HG02884 (cell line): ENCODE measurements at regions not wholly inside any gene's neighbourhood (a gene's known extent, or its start where the extent isn't known, plus 50 kb on each side); places are given as distances from the start of the nearest gene placed in this dataset.
A peak's percentile ranks its signal among the peaks of the same experiment; 100 is the strongest.

Source experiments
- ATAC-seq: cut with Tn5 transposase; IDR thresholded peaks from one replicate; pipeline ENCODE4 v1.9.1; 2021; ENCODE audit warnings: mild to moderate bottlenecking, moderate library complexity; ENCODE audit not compliant: unreplicated experiment

- no peak for ATAC-seq
Measured at GRCh38 chr13:106621833-106622232, 53.9 kb upstream of the ARGLU1 start.

GRCh38 chr13:106619688-106620555, 52.0 kb upstream of the ARGLU1 start:
- peak; percentile 97 for ATAC-seq
